ENCODE measurements at regions not wholly inside any gene's neighbourhood (a gene's known extent, or its start where the extent isn't known, plus 50 kb on each side); places are given as distances from the start of the nearest gene placed in this dataset.

GRCh38 chr15:60215225-60215963 lies 182.4 kb downstream of the ANXA2 start:
- no peak for DNase-seq

- DNase-seq, result no peak
Observed at GRCh38 chr15:60217161-60217560, 180.6 kb downstream of the ANXA2 start.

- DNase-seq, result no peak
Observed at GRCh38 chr15:60218256-60218655, 179.5 kb downstream of the ANXA2 start.

- no peak for DNase-seq
Observed at GRCh38 chr15:60219866-60220265, 177.9 kb downstream of the ANXA2 start.

- no peak for DNase-seq
Observed at GRCh38 chr15:60221356-60221755, 176.4 kb downstream of the ANXA2 start.

GRCh38 chr15:60222404-60222803 lies 175.4 kb downstream of the ANXA2 start:
- no peak for DNase-seq

GRCh38 chr15:60223176-60223575 lies 174.6 kb downstream of the ANXA2 start:
- no peak for DNase-seq

GRCh38 chr15:60226924-60227323 lies 170.9 kb downstream of the ANXA2 start:
- DNase-seq, result no peak

- DNase-seq, result no peak
Observed at GRCh38 chr15:60228101-60228500, 169.7 kb downstream of the ANXA2 start.

- no peak for DNase-seq
Observed at GRCh38 chr15:60228619-60229018, 169.2 kb downstream of the ANXA2 start.

GRCh38 chr15:60235951-60236710 lies 161.7 kb downstream of the ANXA2 start:
- DNase-seq, result no peak

- DNase-seq, result no peak
Observed at GRCh38 chr15:60237446-60237845, 160.3 kb downstream of the ANXA2 start.

GRCh38 chr15:60243769-60244168 lies 154.0 kb downstream of the ANXA2 start:
- no peak for DNase-seq

- no peak for DNase-seq
Observed at GRCh38 chr15:60244813-60245212, 153.0 kb downstream of the ANXA2 start.

- no peak for DNase-seq
Observed at GRCh38 chr15:60250316-60250715, 147.5 kb downstream of the ANXA2 start.

- DNase-seq, result no peak
Observed at GRCh38 chr15:60251300-60252070, 146.3 kb downstream of the ANXA2 start.

- no peak for DNase-seq
Observed at GRCh38 chr15:60254416-60254815, 143.4 kb downstream of the ANXA2 start.

- no peak for DNase-seq
Observed at GRCh38 chr15:60255390-60255789, 142.4 kb downstream of the ANXA2 start.

- no peak for DNase-seq
Observed at GRCh38 chr15:60257591-60258159, 140.1 kb downstream of the ANXA2 start.

- no peak for DNase-seq
Observed at GRCh38 chr15:60259469-60259868, 138.3 kb downstream of the ANXA2 start.

- DNase-seq, result no peak
Observed at GRCh38 chr15:60264088-60264487, 133.7 kb downstream of the ANXA2 start.

GRCh38 chr15:60264566-60264965 lies 133.2 kb downstream of the ANXA2 start:
- DNase-seq, result no peak

- no peak for DNase-seq
Observed at GRCh38 chr15:60265057-60265456, 132.7 kb downstream of the ANXA2 start.
